HepG2 (cell line): ENCODE measurements at regions not wholly inside any gene's neighbourhood (a gene's known extent, or its start where the extent isn't known, plus 50 kb on each side); places are given as distances from the start of the nearest gene placed in this dataset.

Source experiments
- CEBPB ChIP-seq: IDR thresholded peaks from 2 replicates; pipeline ENCODE4 v1.6.1; 2011; ENCODE audit warnings: low read depth, low read length, improper control_type of control experiment, borderline replicate concordance
- MTA1 ChIP-seq: sonication (generic); formaldehyde crosslinking; IDR thresholded peaks from 2 replicates; pipeline ENCODE4 v1.4.0; 2020; ENCODE audit warnings: missing genetic modification reagents, mild to moderate bottlenecking, borderline replicate concordance
- POLR2AphosphoS2 ChIP-seq: IDR thresholded peaks from 2 replicates; pipeline ENCODE4 v1.6.1; 2011; ENCODE audit warnings: low read depth, low read length, improper control_type of control experiment
- ZNF530 ChIP-seq: sonication (generic); formaldehyde crosslinking; IDR thresholded peaks from 2 replicates; pipeline ENCODE4 v1.5.0; 2020; ENCODE audit warnings: low read depth, mild to moderate bottlenecking, missing genetic modification reagents
- TF ChIP-seq, protein P1 (sequence below): sonication (generic); formaldehyde crosslinking; IDR thresholded peaks from 2 replicates; pipeline ENCODE4 v1.5.0; 2020; ENCODE audit warnings: mild to moderate bottlenecking, missing genetic modification reagents, moderate library complexity

DNA sequence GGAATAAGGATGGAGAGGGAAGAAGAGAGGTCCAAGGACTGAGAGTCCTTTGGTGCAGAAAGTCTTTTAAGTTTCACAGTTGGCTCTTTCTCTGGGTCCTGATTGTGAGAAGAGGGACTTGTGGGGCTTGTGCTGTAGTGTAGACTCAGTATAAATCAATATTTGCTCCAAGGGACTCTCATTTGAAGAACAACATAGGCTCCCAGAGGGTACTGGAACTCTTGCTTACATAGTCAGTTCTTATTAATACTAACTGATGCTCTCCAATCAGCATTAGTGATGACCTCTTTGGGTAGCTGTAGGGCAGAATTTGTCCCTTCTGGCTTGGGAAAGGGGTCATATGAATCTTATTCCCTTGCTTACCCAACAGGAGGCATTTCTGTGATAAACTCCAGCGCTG lies 62.5 kb upstream of the CXCL14 start:
- TF ChIP-seq MTA1 (no peak), POLR2AphosphoS2 (no peak), CEBPB (no peak), ZNF530 (CRISPR knock-in tag) (no peak)
- TF ChIP-seq, protein P1, sequence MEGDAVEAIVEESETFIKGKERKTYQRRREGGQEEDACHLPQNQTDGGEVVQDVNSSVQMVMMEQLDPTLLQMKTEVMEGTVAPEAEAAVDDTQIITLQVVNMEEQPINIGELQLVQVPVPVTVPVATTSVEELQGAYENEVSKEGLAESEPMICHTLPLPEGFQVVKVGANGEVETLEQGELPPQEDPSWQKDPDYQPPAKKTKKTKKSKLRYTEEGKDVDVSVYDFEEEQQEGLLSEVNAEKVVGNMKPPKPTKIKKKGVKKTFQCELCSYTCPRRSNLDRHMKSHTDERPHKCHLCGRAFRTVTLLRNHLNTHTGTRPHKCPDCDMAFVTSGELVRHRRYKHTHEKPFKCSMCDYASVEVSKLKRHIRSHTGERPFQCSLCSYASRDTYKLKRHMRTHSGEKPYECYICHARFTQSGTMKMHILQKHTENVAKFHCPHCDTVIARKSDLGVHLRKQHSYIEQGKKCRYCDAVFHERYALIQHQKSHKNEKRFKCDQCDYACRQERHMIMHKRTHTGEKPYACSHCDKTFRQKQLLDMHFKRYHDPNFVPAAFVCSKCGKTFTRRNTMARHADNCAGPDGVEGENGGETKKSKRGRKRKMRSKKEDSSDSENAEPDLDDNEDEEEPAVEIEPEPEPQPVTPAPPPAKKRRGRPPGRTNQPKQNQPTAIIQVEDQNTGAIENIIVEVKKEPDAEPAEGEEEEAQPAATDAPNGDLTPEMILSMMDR (CRISPR knock-in tag), result no peak
